Suprapubic skin (tissue), 4 donors: ENCODE measurements at regions not wholly inside any gene's neighbourhood (a gene's known extent, or its start where the extent isn't known, plus 50 kb on each side); places are given as distances from the start of the nearest gene placed in this dataset.

ENCODE experiments used
- DNase-seq, 2 donors: peaks; one replicate each; pipeline ENCODE4 v3.0.0-alpha.2; 2019; ENCODE audit warnings: low spot score in 2 of 2
- H3K27ac ChIP-seq: fragments of 200-600 bp; sonication (generic); one replicate; pipeline ENCODE4 v1.5.1; 2019
- H3K27me3 ChIP-seq: fragments of 200-600 bp; sonication (generic); one replicate; pipeline ENCODE4 v1.5.1; 2019
- H3K36me3 ChIP-seq: fragments of 200-600 bp; sonication (generic); one replicate; pipeline ENCODE4 v1.5.1; 2019
- H3K4me1 ChIP-seq: fragments of 200-600 bp; sonication (generic); one replicate; pipeline ENCODE4 v1.5.1; 2019
- H3K4me3 ChIP-seq: fragments of 200-600 bp; sonication (generic); one replicate; pipeline ENCODE4 v1.5.1; 2019; ENCODE audit warnings: mild to moderate bottlenecking
- H3K9me3 ChIP-seq: fragments of 200-600 bp; sonication (generic); one replicate; pipeline ENCODE4 v1.5.1; 2019
- CTCF ChIP-seq, 2 donors: fragments of 200-600 bp in 1 of 2; fragments of 450-650 bp in 1 of 2; sonication (generic) in 1 of 2; IDR thresholded peaks; one replicate each; pipeline ENCODE4 v1.5.1; 2016 to 2019; ENCODE audit warnings: antibody characterized with exemption in 2 of 2, mild to moderate bottlenecking in 1 of 2, moderate library complexity in 1 of 2
- EP300 ChIP-seq: sonication (generic); formaldehyde crosslinking; IDR thresholded peaks from one replicate; pipeline ENCODE4 v1.6.1; 2017; ENCODE audit warnings: antibody characterized with exemption
- POLR2A ChIP-seq, 2 donors: fragments of 450-650 bp; IDR thresholded peaks; one replicate each; pipeline ENCODE4 v1.6.1; 2017; ENCODE audit warnings: antibody characterized with exemption in 2 of 2, mild to moderate bottlenecking in 2 of 2, moderate library complexity in 2 of 2
- POLR2AphosphoS5 ChIP-seq, 3 donors: sonication (generic); formaldehyde crosslinking; IDR thresholded peaks; one replicate each; pipeline ENCODE4 v1.6.1; 2017; ENCODE audit warnings: antibody characterized with exemption in 3 of 3
- WGBS: methylation state at CpG from one replicate; pipeline ENCODE4 v1.1.5; 2018; 5-methylcytosine and 5-hydroxymethylcytosine counted together

DNA sequence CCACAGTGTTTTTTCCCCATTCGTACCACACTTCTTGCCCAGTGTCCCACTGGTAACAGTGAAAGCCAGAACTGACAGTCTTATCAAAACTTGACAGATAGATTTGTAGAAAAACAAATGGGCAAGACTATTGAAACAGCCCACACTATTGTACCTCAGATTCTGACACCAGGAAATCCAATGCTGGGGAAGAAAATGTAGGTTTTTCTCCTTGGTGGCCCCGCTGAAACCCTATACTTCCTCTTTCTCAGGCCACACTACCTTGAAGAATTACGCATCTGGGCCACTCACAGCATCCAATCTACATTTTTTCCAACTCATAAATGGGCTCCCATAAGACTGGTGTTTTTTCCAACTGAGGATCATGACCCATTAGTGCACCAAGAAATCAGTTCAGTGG lies 90.9 kb upstream of the HDDC2 start:
- no peak for DNase-seq
- Histone ChIP-seq H3K27ac (no peak overlapping the region), H3K27me3 (no peaks in the 10 kb centered on the region), H3K9me3 (no peaks in the 10 kb centered on the region), H3K4me3 (no peak overlapping the region), H3K36me3 (no peaks in the 10 kb centered on the region), H3K4me1 (no peaks in the 10 kb centered on the region)
- TF ChIP-seq CTCF (IDR thresholded peaks at IDR 0.05) (no peak), POLR2AphosphoS5 (IDR thresholded peaks at IDR 0.05) (no peak), POLR2A (IDR thresholded peaks at IDR 0.05) (no peak), EP300 (no peak)
- WGBS = 78% methylated on average over 3 of the region's 3 CpGs

- Histone ChIP-seq H3K9me3 (no peaks in the 10 kb centered on the region), H3K27me3 (no peaks in the 10 kb centered on the region), H3K27ac (no peak overlapping the region), H3K36me3 (no peaks in the 10 kb centered on the region), H3K4me1 (no peaks in the 10 kb centered on the region), H3K4me3 (no peak overlapping the region)
- TF ChIP-seq EP300 (no peak), POLR2A (IDR thresholded peaks at IDR 0.05) (no peak), POLR2AphosphoS5 (IDR thresholded peaks at IDR 0.05) (no peak), CTCF (IDR thresholded peaks at IDR 0.05) (no peak)
- DNase-seq = no peak
- WGBS = 72% methylated on average over 1 of the region's 1 CpG
Observed at GRCh38 chr6:125393449-125393858, 91.7 kb upstream of the HDDC2 start.

GRCh38 chr6:125406741-125407140 lies 105.0 kb upstream of the HDDC2 start:
- H3K9me3 ChIP-seq = no peaks in the 10 kb centered on the region
- no peaks in the 10 kb centered on the region for H3K36me3 ChIP-seq
- no peak overlapping the region for H3K4me3 ChIP-seq
- WGBS = 92% methylated on average over 1 of the region's 1 CpG
- H3K4me1 ChIP-seq = no peaks in the 10 kb centered on the region
- H3K27ac ChIP-seq = no peak overlapping the region
- no peak for DNase-seq
- H3K27me3 ChIP-seq = no peaks in the 10 kb centered on the region
- TF ChIP-seq CTCF (IDR thresholded peaks at IDR 0.05) (no peak), POLR2AphosphoS5 (IDR thresholded peaks at IDR 0.05) (no peak), EP300 (no peak), POLR2A (IDR thresholded peaks at IDR 0.05) (no peak)

DNA sequence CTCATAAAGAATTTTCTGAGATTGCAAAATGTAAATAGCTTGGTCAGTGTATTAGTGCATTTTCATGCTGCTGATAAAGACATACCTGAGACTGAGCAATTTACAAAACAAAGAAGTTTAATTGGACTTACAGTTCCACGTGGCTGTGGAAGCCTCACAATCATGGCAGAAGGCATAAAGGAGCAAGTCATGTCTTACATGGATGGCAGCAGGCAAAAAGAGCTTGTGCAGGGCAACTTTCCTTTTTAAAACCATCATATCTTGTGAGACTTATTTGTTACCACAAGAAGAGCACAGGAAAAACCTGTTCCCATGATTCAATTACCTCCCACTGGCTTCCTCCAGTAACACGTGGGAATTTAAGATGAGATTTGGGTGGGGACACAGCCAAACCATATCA lies 112.7 kb upstream of the HDDC2 start:
- WGBS = 73% methylated on average over 2 of the region's 2 CpGs
- no peaks in the 10 kb centered on the region for H3K4me1 ChIP-seq
- no peak for DNase-seq
- H3K4me3 ChIP-seq = no peak overlapping the region
- TF ChIP-seq POLR2A (IDR thresholded peaks at IDR 0.05) = no peak
- no peak for TF ChIP-seq CTCF (IDR thresholded peaks at IDR 0.05)
- no peak for TF ChIP-seq POLR2AphosphoS5 (IDR thresholded peaks at IDR 0.05)
- TF ChIP-seq EP300 = no peak
- H3K36me3 ChIP-seq = no peaks in the 10 kb centered on the region
- H3K27me3 ChIP-seq = no peaks in the 10 kb centered on the region
- H3K9me3 ChIP-seq = no peaks in the 10 kb centered on the region
- no peak overlapping the region for H3K27ac ChIP-seq

- DNase-seq = no peak
- no peak overlapping the region for H3K27ac ChIP-seq
- no peaks in the 10 kb centered on the region for H3K36me3 ChIP-seq
- no peak overlapping the region for H3K4me3 ChIP-seq
- no peaks in the 10 kb centered on the region for H3K27me3 ChIP-seq
- H3K9me3 ChIP-seq = no peaks in the 10 kb centered on the region
- TF ChIP-seq EP300 (no peak), POLR2A (IDR thresholded peaks at IDR 0.05) (no peak), CTCF (IDR thresholded peaks at IDR 0.05) (no peak), POLR2AphosphoS5 (IDR thresholded peaks at IDR 0.05) (no peak)
- 79% methylated on average over 1 of the region's 1 CpG for WGBS
- no peaks in the 10 kb centered on the region for H3K4me1 ChIP-seq
Observed at GRCh38 chr6:125415913-125416312, 114.1 kb upstream of the HDDC2 start.
